Liver (tissue), 3 donors: ENCODE measurements at regions not wholly inside any gene's neighbourhood (a gene's known extent, or its start where the extent isn't known, plus 50 kb on each side); places are given as distances from the start of the nearest gene placed in this dataset.

ENCODE experiments used
- JUND ChIP-seq, 2 donors: IDR thresholded peaks; 2 replicates each; pipeline ENCODE4 v1.6.1; 2016; ENCODE audit warnings: antibody characterized with exemption in 2 of 2
- TF ChIP-seq, protein P1 (sequence below): IDR thresholded peaks from 2 replicates; pipeline ENCODE4 v1.6.1; 2016; ENCODE audit warnings: antibody characterized with exemption
- TF ChIP-seq, protein P2 (sequence below): IDR thresholded peaks from 2 replicates; pipeline ENCODE4 v1.6.1; 2016; ENCODE audit warnings: antibody characterized with exemption, mild to moderate bottlenecking
- TF ChIP-seq, protein P3 (sequence below): fragments of 150-350 bp; IDR thresholded peaks from 2 replicates; pipeline ENCODE4 v1.5.1; 2017; ENCODE audit warnings: improper control_type of control experiment, low read depth, low read length; ENCODE audit not compliant: missing input control
- donor health status: healthy.
- donor health status: healthy.

DNA sequence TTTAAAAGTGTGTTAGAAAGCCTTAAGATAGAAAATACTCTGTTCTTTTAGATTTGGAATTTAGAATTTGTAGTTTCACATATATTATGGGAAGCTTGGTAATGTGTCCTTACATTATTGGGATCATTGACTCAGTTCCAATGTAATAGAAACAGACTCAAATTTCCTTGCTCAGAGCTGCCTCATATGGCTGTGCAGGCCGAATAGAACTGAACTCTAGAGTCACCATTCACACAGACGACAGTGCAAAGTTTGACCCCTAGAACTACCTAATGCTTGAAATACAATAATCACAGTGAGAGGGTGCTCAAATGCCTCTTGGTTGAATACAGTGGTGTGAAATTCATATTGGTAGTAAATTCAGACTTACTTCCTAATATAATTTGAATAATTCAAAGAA, 482.7 kb upstream of the CITED2 start:
- TF ChIP-seq, protein P1, sequence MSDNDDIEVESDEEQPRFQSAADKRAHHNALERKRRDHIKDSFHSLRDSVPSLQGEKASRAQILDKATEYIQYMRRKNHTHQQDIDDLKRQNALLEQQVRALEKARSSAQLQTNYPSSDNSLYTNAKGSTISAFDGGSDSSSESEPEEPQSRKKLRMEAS, result no peak
- TF ChIP-seq, protein P2, sequence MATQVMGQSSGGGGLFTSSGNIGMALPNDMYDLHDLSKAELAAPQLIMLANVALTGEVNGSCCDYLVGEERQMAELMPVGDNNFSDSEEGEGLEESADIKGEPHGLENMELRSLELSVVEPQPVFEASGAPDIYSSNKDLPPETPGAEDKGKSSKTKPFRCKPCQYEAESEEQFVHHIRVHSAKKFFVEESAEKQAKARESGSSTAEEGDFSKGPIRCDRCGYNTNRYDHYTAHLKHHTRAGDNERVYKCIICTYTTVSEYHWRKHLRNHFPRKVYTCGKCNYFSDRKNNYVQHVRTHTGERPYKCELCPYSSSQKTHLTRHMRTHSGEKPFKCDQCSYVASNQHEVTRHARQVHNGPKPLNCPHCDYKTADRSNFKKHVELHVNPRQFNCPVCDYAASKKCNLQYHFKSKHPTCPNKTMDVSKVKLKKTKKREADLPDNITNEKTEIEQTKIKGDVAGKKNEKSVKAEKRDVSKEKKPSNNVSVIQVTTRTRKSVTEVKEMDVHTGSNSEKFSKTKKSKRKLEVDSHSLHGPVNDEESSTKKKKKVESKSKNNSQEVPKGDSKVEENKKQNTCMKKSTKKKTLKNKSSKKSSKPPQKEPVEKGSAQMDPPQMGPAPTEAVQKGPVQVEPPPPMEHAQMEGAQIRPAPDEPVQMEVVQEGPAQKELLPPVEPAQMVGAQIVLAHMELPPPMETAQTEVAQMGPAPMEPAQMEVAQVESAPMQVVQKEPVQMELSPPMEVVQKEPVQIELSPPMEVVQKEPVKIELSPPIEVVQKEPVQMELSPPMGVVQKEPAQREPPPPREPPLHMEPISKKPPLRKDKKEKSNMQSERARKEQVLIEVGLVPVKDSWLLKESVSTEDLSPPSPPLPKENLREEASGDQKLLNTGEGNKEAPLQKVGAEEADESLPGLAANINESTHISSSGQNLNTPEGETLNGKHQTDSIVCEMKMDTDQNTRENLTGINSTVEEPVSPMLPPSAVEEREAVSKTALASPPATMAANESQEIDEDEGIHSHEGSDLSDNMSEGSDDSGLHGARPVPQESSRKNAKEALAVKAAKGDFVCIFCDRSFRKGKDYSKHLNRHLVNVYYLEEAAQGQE, result no peak
- TF ChIP-seq, protein P3, sequence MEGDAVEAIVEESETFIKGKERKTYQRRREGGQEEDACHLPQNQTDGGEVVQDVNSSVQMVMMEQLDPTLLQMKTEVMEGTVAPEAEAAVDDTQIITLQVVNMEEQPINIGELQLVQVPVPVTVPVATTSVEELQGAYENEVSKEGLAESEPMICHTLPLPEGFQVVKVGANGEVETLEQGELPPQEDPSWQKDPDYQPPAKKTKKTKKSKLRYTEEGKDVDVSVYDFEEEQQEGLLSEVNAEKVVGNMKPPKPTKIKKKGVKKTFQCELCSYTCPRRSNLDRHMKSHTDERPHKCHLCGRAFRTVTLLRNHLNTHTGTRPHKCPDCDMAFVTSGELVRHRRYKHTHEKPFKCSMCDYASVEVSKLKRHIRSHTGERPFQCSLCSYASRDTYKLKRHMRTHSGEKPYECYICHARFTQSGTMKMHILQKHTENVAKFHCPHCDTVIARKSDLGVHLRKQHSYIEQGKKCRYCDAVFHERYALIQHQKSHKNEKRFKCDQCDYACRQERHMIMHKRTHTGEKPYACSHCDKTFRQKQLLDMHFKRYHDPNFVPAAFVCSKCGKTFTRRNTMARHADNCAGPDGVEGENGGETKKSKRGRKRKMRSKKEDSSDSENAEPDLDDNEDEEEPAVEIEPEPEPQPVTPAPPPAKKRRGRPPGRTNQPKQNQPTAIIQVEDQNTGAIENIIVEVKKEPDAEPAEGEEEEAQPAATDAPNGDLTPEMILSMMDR, result no peak
- no peak for TF ChIP-seq JUND (IDR thresholded peaks at IDR 0.05)
